K562 (cell line): ENCODE measurements at regions not wholly inside any gene's neighbourhood (a gene's known extent, or its start where the extent isn't known, plus 50 kb on each side); places are given as distances from the start of the nearest gene placed in this dataset.

Source experiments
- ATAC-seq: fragments of 200-7000 bp; cut with Tn5 transposase; 3 replicates; pipeline ENCODE4 v1.9.1; 2020; ENCODE audit warnings: moderate library complexity
- BruUV-seq: library from RNA; stranded (reverse); fragments of 400-500 nt; replicated peaks from 2 replicates; lab custom pipeline; 2021; lab: Mats Ljungman, UMichigan
- CTCF ChIA-PET: fragments of 300-600 bp; formaldehyde crosslinking; extraction: SDS; loops from one replicate; lab custom pipeline; 2021; ENCODE audit warnings: low intra/inter-chr PET ratio; lab: Yijun Ruan, JAX
- POLR2A ChIA-PET: fragments of 300-600, 350-650 bp; sonication (Branson Sonifier 250); formaldehyde crosslinking; extraction: SDS; loops from one replicate; lab custom pipeline; 2021; ENCODE audit warnings: antibody characterized with exemption, inconsistent platforms; lab: Yijun Ruan, JAX
- DNase-seq, 4 experiments: peaks; one replicate each; pipeline versions ENCODE4 v3.0.0 to v3.0.0-alpha.2; 2011 to 2018; ENCODE audit warnings: low spot score in 3 of 4, mixed read lengths in 3 of 4; ENCODE audit errors: extremely low read depth in 1 of 4
- FAIRE-seq: peaks from 2 replicates; lab custom pipeline; 2011; peaks lifted over from hg19 to GRCh38; lab: Jason Lieb, UNC
- H2AFZ ChIP-seq: 2 replicates; pipeline ENCODE4 v1.6.0; 2011; ENCODE audit warnings: low read depth, low read length, control low read depth, inconsistent platforms
- H3K27ac ChIP-seq: fragments of 200-600 bp; 3 replicates; pipeline ENCODE4 v1.8.0; 2011; ENCODE audit warnings: low read depth, mild to moderate bottlenecking, control low read depth, inconsistent platforms, low read length, moderate library complexity, mixed read lengths; ENCODE audit errors: extremely low read depth
- H3K27me3 ChIP-seq, 2 experiments: fragments of 300-600 bp in 1 of 2; 2 replicates in 1 of 2; 3 replicates in 1 of 2; pipeline versions ENCODE4 v1.6.0 to v1.8.0; 2011; ENCODE audit warnings: inconsistent platforms in 2 of 2, low read length in 2 of 2, mild to moderate bottlenecking in 1 of 2, mixed read lengths in 1 of 2, moderate library complexity in 1 of 2; ENCODE audit not compliant: control insufficient read depth in 2 of 2, insufficient read depth in 2 of 2
- H3K36me3 ChIP-seq: fragments of 300-600 bp; 3 replicates; pipeline ENCODE4 v1.8.0; 2011; ENCODE audit warnings: mild to moderate bottlenecking, low read length, inconsistent platforms; ENCODE audit not compliant: control insufficient read depth, insufficient read depth
- H3K4me1 ChIP-seq, 2 experiments: fragments of 200-600 bp in 1 of 2; replicated peaks in 1 of 2; 2 replicates in 1 of 2; 3 replicates in 1 of 2; pipeline versions ENCODE4 v1.5.1 to v1.8.0; 2011; ENCODE audit warnings: inconsistent platforms in 2 of 2, low read length in 2 of 2, mild to moderate bottlenecking in 1 of 2, mixed read lengths in 1 of 2, moderate library complexity in 1 of 2; ENCODE audit not compliant: control insufficient read depth in 2 of 2, insufficient read depth in 2 of 2
- H3K4me2 ChIP-seq: 2 replicates; pipeline ENCODE4 v1.6.1; 2011; ENCODE audit warnings: low read length, control low read depth, inconsistent platforms, mixed read lengths; ENCODE audit not compliant: insufficient read depth
- H3K4me3 ChIP-seq: fragments of 200-600 bp; sonication (generic), shearing (Covaris generic); 2 replicates; pipeline ENCODE4 v1.5.1; 2016; ENCODE audit warnings: control low read depth, inconsistent platforms
- H3K79me2 ChIP-seq: fragments of 200-600 bp; 3 replicates; pipeline ENCODE4 v1.8.0; 2011; ENCODE audit warnings: low read length, inconsistent platforms; ENCODE audit not compliant: control insufficient read depth, insufficient read depth
- H3K9ac ChIP-seq, 2 experiments: 2 replicates each; pipeline versions ENCODE4 v1.6.0 to v1.6.1; 2011; ENCODE audit warnings: low read depth in 2 of 2, low read length in 2 of 2, control low read depth in 1 of 2, inconsistent platforms in 1 of 2, mild to moderate bottlenecking in 1 of 2, mixed read lengths in 1 of 2; ENCODE audit not compliant: insufficient read depth in 1 of 2
- H3K9me1 ChIP-seq: one replicate; pipeline ENCODE4 v1.6.0; 2011; ENCODE audit warnings: inconsistent platforms, mild to moderate bottlenecking, low read length, moderate library complexity; ENCODE audit not compliant: control insufficient read depth, insufficient read depth
- H3K9me3 ChIP-seq: replicated peaks from 2 replicates; pipeline ENCODE4 v1.5.1; 2011; ENCODE audit warnings: low read depth, low read length, inconsistent platforms; ENCODE audit not compliant: control insufficient read depth, insufficient read depth
- H4K20me1 ChIP-seq: replicated peaks from 2 replicates; pipeline ENCODE4 v1.6.1; 2011; ENCODE audit warnings: low read length, inconsistent platforms, mixed read lengths; ENCODE audit not compliant: control insufficient read depth, insufficient read depth
- ZNF263 ChIP-seq: sonication (generic); formaldehyde crosslinking; IDR thresholded peaks from 2 replicates; pipeline ENCODE4 v1.8.0; 2022; ENCODE audit warnings: mild to moderate bottlenecking, missing genetic modification reagents, borderline replicate concordance
- WGBS: fragments of 100-300 bp; shearing (Covaris generic); methylation state at CpG from one replicate; pipeline ENCODE4 v1.1.6; 2016; ENCODE audit warnings: low coverage, mixed read lengths; ENCODE audit not compliant: insufficient coverage; ENCODE audit errors: missing lambda C conversion rate; 5-methylcytosine and 5-hydroxymethylcytosine counted together
- in situ Hi-C: fragments of 300-500 bp; cut with MboI; formaldehyde crosslinking; loops from 4 replicates; pipeline ENCODE4 v1.15.0; 2018; ENCODE audit warnings: inconsistent platforms, mixed read lengths
- intact Hi-C: fragments of 100-400 bp; cut with micrococcal nuclease; formaldehyde crosslinking; loops from 2 replicates; pipeline ENCODE4 v1.14.2; 2022
- TF ChIP-seq, protein P1 (sequence below), 2 experiments: fragments of 150-350 bp in 1 of 2; IDR thresholded peaks; 2 replicates each; pipeline ENCODE4 v1.6.1; 2012 to 2016; ENCODE audit warnings: low read depth in 2 of 2, low read length in 2 of 2, mild to moderate bottlenecking in 1 of 2, moderate library complexity in 1 of 2

DNA sequence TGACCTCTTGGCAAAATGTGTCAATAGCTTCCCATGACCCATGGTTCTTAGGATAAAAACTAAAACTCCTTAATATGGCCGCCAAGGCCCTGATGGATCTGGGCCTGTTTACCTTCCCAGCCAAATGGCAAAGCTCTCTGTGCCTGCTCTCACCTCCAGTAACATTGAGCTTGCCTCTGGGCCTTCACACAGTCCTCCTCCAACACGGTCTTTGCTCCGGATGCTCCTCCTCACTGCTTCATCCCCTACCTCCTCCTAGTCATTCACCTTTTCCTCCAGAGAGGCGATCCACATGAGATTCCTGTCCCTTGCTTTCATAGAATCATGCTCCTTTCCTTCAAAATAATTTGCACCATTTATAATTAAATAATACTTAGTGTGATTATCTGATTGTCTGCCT is 172.3 kb upstream of the AFDN start:
- Histone ChIP-seq H3K36me3 (no peaks in the 10 kb centered on the region), H2AFZ (no peak overlapping the region), H3K9me1 (no peaks in the 10 kb centered on the region), H3K4me2 (no peak overlapping the region), H3K79me2 (no peaks in the 10 kb centered on the region), H3K27me3 (peaks cover 3 to 16% of the 10 kb centered on the region in 2 experiments; a peak in 3 of 5 replicates), H3K4me3 (no peak overlapping the region), H3K9me3 (peaks cover 7% of the 10 kb centered on the region; the same call in 1 of the 2 replicates), H3K9ac (no peak overlapping the region), H4K20me1 (no peaks in the 10 kb centered on the region), H3K4me1 (peaks cover 0 to 12% of the 10 kb centered on the region in 2 experiments; a peak in 3 of 5 replicates), H3K27ac (no peak overlapping the region)
- POLR2A ChIA-PET: interaction anchor here (0.6 kb wide), 1 partner anchor 8 kb away, joined by 4 read pairs; no protein-coding TSS in a partner anchor
- no TSS peak for BruUV-seq
- in situ Hi-C loops: loop anchor here (5.0 kb wide), 1 partner anchor 92 kb away; no protein-coding TSS in a partner anchor
- DNase-seq: no peak
- no peak for FAIRE-seq
- 3% methylated on average over 4 of the region's 4 CpGs for WGBS
- TF ChIP-seq, protein P1, sequence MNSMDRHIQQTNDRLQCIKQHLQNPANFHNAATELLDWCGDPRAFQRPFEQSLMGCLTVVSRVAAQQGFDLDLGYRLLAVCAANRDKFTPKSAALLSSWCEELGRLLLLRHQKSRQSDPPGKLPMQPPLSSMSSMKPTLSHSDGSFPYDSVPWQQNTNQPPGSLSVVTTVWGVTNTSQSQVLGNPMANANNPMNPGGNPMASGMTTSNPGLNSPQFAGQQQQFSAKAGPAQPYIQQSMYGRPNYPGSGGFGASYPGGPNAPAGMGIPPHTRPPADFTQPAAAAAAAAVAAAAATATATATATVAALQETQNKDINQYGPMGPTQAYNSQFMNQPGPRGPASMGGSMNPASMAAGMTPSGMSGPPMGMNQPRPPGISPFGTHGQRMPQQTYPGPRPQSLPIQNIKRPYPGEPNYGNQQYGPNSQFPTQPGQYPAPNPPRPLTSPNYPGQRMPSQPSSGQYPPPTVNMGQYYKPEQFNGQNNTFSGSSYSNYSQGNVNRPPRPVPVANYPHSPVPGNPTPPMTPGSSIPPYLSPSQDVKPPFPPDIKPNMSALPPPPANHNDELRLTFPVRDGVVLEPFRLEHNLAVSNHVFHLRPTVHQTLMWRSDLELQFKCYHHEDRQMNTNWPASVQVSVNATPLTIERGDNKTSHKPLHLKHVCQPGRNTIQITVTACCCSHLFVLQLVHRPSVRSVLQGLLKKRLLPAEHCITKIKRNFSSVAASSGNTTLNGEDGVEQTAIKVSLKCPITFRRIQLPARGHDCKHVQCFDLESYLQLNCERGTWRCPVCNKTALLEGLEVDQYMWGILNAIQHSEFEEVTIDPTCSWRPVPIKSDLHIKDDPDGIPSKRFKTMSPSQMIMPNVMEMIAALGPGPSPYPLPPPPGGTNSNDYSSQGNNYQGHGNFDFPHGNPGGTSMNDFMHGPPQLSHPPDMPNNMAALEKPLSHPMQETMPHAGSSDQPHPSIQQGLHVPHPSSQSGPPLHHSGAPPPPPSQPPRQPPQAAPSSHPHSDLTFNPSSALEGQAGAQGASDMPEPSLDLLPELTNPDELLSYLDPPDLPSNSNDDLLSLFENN (IDR thresholded peaks at IDR 0.05; ENCODE audit: low read depth in 2 of 2, low read length in 2 of 2): no peak
- peak; percentile 38; the same call in 1 of the 2 replicates for TF ChIP-seq ZNF263 (CRISPR knock-in tag)
- CTCF ChIA-PET: no interaction called here
- intact Hi-C loops: no loop called here
- ATAC-seq: no peak
